ENCODE measurements at regions not wholly inside any gene's neighbourhood (a gene's known extent, or its start where the extent isn't known, plus 50 kb on each side); places are given as distances from the start of the nearest gene placed in this dataset.

GRCh38 chr7:7100432-7100849, 81.9 kb upstream of the C1GALT1 start:
- TF ChIP-seq CTCF (IDR thresholded peaks at IDR 0.05), result no peak
- no peak for TF ChIP-seq POLR2A (IDR thresholded peaks at IDR 0.05)
